OCI-LY7 (cell line): ENCODE measurements at regions not wholly inside any gene's neighbourhood (a gene's known extent, or its start where the extent isn't known, plus 50 kb on each side); places are given as distances from the start of the nearest gene placed in this dataset.

ENCODE experiments used
- CTCF ChIP-seq: fragments of 200-600 bp; sonication (generic); conservative IDR thresholded peaks from 2 replicates; pipeline ENCODE4 v1.5.1; 2014; ENCODE audit warnings: mild to moderate bottlenecking, antibody characterized with exemption, low read length, moderate library complexity, mixed read lengths
- EZH2phosphoT487 ChIP-seq: fragments of 200-600 bp; sonication (generic); IDR thresholded peaks from 2 replicates; pipeline ENCODE4 v1.6.1; 2018; ENCODE audit warnings: low read depth, borderline replicate concordance, mild to moderate bottlenecking, mixed run types, antibody characterized with exemption, low read length, moderate library complexity, mixed read lengths

GRCh38 chr13:91139232-91139631 is 208.3 kb upstream of the MIR17HG start:
- TF ChIP-seq CTCF (no peak), EZH2phosphoT487 (no peak)
